ENCODE measurements at regions not wholly inside any gene's neighbourhood (a gene's known extent, or its start where the extent isn't known, plus 50 kb on each side); places are given as distances from the start of the nearest gene placed in this dataset.

GRCh38 chr7:33706771-33707200 is 198.6 kb upstream of the BMPER start:
- no peak for ATAC-seq
- Histone ChIP-seq H3K9me2 (ENCODE audit: insufficient read depth) (no peaks in the 10 kb centered on the region), H3K9ac (ENCODE audit: low read length) (no peak overlapping the region), H3K27ac (ENCODE audit: low read depth, low read length) (no peak overlapping the region), H4K20me1 (ENCODE audit: insufficient read depth) (no peaks in the 10 kb centered on the region), H3K79me2 (ENCODE audit: insufficient read depth, low read length) (no peaks in the 10 kb centered on the region), H3K4me1 (ENCODE audit: control insufficient read depth in 1 of 2, insufficient read depth in 2 of 2, low read length in 2 of 2) (no peaks in the 10 kb centered on the region), H2AFZ (ENCODE audit: low read depth, low read length, poor library complexity, severe bottlenecking) (no peak overlapping the region), H3K4me3 (replicated peaks in 1 of 2; ENCODE audit: low read depth in 1 of 2, low read length in 2 of 2) (no peak overlapping the region), H3K4me2 (ENCODE audit: low read length) (no peak overlapping the region), H3K36me3 (ENCODE audit: control insufficient read depth in 1 of 2, insufficient read depth in 2 of 2, low read length in 2 of 2) (no peaks in the 10 kb centered on the region), H3K9me3 (ENCODE audit: control insufficient read depth in 1 of 2, insufficient read depth in 1 of 2, low read depth in 1 of 2, low read length in 2 of 2) (no peaks in the 10 kb centered on the region; a peak in 1 of 4 replicates), H3K27me3 (ENCODE audit: insufficient read depth, low read length) (no peaks in the 10 kb centered on the region)
- no peak for TF ChIP-seq CEBPB (IDR thresholded peaks at IDR 0.05; ENCODE audit: low read depth)
- TF ChIP-seq FOSL1 (IDR thresholded peaks at IDR 0.05; ENCODE audit: low read depth), result no peak
- TF ChIP-seq SRF (IDR thresholded peaks at IDR 0.05; ENCODE audit: low read depth), result no peak
- TF ChIP-seq TCF7L2 (IDR thresholded peaks at IDR 0.05; ENCODE audit: borderline replicate concordance, extremely low read depth, insufficient read depth, insufficient read length), result no peak
- no peak for TF ChIP-seq CBX3 (IDR thresholded peaks at IDR 0.05; ENCODE audit: low read depth)
- TF ChIP-seq ZFX (IDR thresholded peaks at IDR 0.05), result no peak
- no peak for TF ChIP-seq RAD21 (IDR thresholded peaks at IDR 0.05; ENCODE audit: low read depth)
- no peak for TF ChIP-seq EZH2phosphoT487 (IDR thresholded peaks at IDR 0.05; ENCODE audit: borderline replicate concordance)
- no peak for TF ChIP-seq ZBTB33 (IDR thresholded peaks at IDR 0.05; ENCODE audit: extremely low read depth, insufficient replicate concordance, low read length)
- no peak for TF ChIP-seq YY1 (IDR thresholded peaks at IDR 0.05; ENCODE audit: extremely low read depth, insufficient replicate concordance, low read depth, low read length)
- TF ChIP-seq ELF1 (IDR thresholded peaks at IDR 0.05; ENCODE audit: borderline replicate concordance, low read depth), result no peak
- TF ChIP-seq ATF3 (IDR thresholded peaks at IDR 0.05), result no peak
- no peak for TF ChIP-seq SIN3A (IDR thresholded peaks at IDR 0.05; ENCODE audit: low read depth)
- intact Hi-C loops (cut with micrococcal nuclease), result no loop called here
- ChIA-PET RAD21 (ENCODE audit: low non-redundant PET in 1 of 2, low total read pairs in 2 of 2, uncharacterized antibody in 2 of 2, unreplicated experiment in 2 of 2) (no interaction called here), POLR2A (no interaction called here), CTCF (no interaction called here)
- BruUV-seq (replicated peaks), result no TSS peak
- DNase-seq (ENCODE audit: low read depth, low spot score), result no peak

All from HCT116 (cell line).